ENCODE measurements at regions not wholly inside any gene's neighbourhood (a gene's known extent, or its start where the extent isn't known, plus 50 kb on each side); places are given as distances from the start of the nearest gene placed in this dataset.

DNA sequence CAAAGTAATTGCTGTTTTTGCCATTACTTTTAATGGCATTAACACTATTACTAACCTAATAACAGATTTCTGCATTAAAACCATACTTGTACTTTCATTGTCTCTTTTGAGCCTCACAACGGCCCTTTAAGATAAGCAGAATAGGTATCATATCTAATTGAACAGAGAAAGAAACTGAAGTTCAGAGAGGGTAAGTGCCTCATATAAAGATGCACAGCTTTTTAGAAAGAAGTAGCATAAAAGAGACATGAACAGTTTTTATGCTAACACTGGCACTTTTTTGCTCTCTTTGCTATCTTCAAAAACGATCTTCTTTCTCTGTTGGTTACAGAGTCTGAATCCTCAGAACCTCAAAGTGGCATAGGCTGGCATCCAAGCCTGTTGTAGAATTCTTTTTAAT, 102.9 kb upstream of the OR5AK2 start:
- TF ChIP-seq, protein P1, sequence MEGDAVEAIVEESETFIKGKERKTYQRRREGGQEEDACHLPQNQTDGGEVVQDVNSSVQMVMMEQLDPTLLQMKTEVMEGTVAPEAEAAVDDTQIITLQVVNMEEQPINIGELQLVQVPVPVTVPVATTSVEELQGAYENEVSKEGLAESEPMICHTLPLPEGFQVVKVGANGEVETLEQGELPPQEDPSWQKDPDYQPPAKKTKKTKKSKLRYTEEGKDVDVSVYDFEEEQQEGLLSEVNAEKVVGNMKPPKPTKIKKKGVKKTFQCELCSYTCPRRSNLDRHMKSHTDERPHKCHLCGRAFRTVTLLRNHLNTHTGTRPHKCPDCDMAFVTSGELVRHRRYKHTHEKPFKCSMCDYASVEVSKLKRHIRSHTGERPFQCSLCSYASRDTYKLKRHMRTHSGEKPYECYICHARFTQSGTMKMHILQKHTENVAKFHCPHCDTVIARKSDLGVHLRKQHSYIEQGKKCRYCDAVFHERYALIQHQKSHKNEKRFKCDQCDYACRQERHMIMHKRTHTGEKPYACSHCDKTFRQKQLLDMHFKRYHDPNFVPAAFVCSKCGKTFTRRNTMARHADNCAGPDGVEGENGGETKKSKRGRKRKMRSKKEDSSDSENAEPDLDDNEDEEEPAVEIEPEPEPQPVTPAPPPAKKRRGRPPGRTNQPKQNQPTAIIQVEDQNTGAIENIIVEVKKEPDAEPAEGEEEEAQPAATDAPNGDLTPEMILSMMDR (IDR thresholded peaks at IDR 0.05), result no peak
- no peak for TF ChIP-seq EZH2 (IDR thresholded peaks at IDR 0.05; ENCODE audit: borderline replicate concordance, insufficient read depth, low read depth, low read length, poor library complexity, severe bottlenecking)
